AG04449 (cell line): ENCODE measurements at regions not wholly inside any gene's neighbourhood (a gene's known extent, or its start where the extent isn't known, plus 50 kb on each side); places are given as distances from the start of the nearest gene placed in this dataset.

Experiments used
- CTCF ChIA-PET: fragments of 350-600 bp; formaldehyde crosslinking; extraction: SDS; loops from one replicate; lab custom pipeline; 2021; ENCODE audit warnings: antibody characterized with exemption; lab: Yijun Ruan, JAX
- POLR2A ChIA-PET: fragments of 400-600, 350-600 bp; formaldehyde crosslinking; extraction: SDS; loops from one replicate; lab custom pipeline; 2020; ENCODE audit warnings: antibody characterized with exemption, inconsistent platforms; lab: Yijun Ruan, JAX
- DNase-seq: peaks from one replicate; pipeline ENCODE4 v3.0.0-alpha.2; 2010; ENCODE audit warnings: low read depth, low spot score
- H3K4me3 ChIP-seq: 2 replicates; pipeline ENCODE4 v1.5.1; 2011; ENCODE audit warnings: low read depth, mild to moderate bottlenecking, control low read depth, low read length
- TF ChIP-seq, protein P1 (sequence below): IDR thresholded peaks from one replicate; pipeline ENCODE4 v1.5.1; 2011; ENCODE audit warnings: mild to moderate bottlenecking, moderate library complexity, low read length, control low read depth, inconsistent platforms; ENCODE audit not compliant: insufficient read depth; ENCODE audit errors: missing control alignments

DNA sequence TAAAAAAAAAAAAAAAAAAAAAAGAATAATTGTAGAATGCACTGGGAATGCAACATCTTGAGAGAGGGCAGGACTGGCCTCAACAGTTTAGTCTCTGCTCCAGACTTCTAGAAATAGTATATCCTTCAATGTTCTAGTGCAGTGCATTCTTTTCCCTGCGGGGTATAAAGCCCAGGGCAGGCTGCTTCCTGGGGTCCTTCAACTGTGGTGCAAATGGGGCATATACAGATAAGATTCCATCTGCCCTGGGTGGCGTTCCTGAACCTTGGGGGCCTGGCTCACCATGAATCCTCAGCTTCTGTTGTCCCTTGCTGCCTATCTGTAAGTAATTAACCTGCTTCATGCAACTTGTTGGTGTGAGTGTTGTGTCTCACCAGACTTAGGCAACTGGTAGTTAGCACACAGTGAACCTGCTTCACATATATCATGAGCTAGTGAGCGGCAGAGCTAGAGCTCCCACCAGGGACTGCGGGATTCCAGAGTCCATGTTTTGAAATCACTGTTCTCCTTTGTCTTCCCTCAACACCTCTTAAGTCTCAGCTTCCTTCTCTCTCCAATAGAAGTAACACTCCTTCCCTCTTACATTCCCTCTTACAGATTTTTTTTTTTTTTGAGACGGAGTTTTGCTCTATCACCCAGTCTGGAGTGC lies 177.6 kb downstream of the SUDS3 start:
- DNase-seq = no peak
- no peak overlapping the region for H3K4me3 ChIP-seq
- TF ChIP-seq, protein P1, sequence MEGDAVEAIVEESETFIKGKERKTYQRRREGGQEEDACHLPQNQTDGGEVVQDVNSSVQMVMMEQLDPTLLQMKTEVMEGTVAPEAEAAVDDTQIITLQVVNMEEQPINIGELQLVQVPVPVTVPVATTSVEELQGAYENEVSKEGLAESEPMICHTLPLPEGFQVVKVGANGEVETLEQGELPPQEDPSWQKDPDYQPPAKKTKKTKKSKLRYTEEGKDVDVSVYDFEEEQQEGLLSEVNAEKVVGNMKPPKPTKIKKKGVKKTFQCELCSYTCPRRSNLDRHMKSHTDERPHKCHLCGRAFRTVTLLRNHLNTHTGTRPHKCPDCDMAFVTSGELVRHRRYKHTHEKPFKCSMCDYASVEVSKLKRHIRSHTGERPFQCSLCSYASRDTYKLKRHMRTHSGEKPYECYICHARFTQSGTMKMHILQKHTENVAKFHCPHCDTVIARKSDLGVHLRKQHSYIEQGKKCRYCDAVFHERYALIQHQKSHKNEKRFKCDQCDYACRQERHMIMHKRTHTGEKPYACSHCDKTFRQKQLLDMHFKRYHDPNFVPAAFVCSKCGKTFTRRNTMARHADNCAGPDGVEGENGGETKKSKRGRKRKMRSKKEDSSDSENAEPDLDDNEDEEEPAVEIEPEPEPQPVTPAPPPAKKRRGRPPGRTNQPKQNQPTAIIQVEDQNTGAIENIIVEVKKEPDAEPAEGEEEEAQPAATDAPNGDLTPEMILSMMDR = no peak
- ChIA-PET CTCF (no interaction called here), POLR2A (no interaction called here)

DNA sequence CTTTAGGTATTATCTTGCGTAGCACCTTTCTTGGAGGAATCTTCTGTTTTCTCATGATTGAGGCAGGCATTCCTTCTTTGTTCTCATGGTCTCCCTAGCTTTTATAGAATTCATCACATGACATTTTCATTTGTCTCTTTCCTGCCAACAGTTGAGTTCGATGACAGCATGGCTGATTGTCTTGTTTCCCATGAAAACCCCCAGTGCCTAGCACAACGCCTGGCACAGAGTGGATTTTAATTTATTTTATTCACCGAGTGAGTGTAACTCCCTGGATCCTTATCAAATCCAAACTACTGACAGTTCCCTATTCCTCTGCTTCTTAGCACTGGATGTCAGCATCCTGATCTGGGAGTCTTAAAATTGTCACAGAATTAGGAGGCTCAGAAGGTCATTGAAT lies 182.6 kb downstream of the SUDS3 start:
- CTCF ChIA-PET = no interaction called here
- DNase-seq = no peak
- POLR2A ChIA-PET = no interaction called here
- TF ChIP-seq, protein P1 = no peak
- H3K4me3 ChIP-seq = no peak overlapping the region

DNA sequence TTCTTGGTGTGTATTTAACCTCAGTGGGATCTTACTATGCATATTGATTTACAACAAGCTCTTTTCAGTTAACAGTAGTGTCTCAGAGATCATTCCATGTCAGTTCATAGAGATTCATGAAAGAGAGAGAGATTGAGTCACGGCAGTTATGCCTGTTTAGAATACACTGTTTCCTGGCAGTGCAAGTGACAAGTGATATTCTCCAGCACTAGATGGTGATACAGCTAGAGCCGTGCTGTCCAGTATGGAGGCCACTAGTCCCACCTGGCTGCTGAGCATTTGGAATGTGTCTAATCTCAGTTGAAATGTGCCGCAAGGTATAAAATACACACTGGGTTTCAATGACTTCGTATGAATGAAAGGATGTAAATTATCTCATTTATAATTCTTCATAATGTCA lies 184.4 kb downstream of the SUDS3 start:
- POLR2A ChIA-PET = no interaction called here

DNA sequence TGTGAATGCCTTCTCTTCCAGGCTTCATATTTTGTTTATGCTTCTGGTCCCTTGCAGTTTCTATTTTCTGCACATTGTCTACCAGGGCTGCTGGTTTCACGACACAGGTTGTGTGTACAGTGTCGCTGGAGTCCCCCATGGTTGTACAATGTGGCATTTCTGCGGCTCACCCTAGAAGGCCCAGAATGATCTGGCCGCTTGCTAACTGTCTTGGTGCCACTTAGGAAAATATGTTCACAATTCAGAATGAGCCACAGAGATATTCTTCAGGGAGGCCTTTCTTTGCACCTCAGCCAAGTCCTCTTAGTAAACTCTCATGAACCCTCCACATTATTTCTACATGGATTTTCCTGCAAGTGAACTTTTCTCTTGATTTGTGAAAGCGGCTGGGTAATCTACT lies 195.4 kb downstream of the SUDS3 start:
- no peak overlapping the region for H3K4me3 ChIP-seq
- TF ChIP-seq, protein P1 = no peak
- CTCF ChIA-PET = no interaction called here
- DNase-seq = no peak
- POLR2A ChIA-PET = no interaction called here

More for the DNA sequence above, 184.4 kb downstream of the SUDS3 start:
- DNase-seq = no peak
- no peak overlapping the region for H3K4me3 ChIP-seq
- CTCF ChIA-PET = no interaction called here
- TF ChIP-seq, protein P1 = no peak

DNA sequence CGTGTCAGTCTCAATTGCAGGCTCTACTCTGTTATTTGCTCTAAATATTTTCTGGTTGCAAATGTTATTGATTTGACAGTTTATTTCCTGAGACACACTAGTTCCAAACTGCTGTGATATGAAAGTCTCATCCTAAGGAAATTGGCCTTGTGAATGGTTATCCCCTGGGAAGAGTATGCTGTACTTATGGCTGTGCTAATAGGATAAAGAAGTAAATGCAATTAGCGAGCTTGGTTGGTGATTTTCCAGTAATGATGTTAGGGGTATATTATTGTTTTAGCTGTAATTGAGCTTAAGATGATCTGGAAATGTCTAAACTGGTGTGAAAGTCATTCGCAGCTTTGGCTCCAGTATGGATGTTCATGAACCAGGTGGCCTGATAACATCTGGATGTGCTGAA lies 197.9 kb downstream of the SUDS3 start:
- no peak for DNase-seq
- TF ChIP-seq, protein P1 = no peak
- no peak overlapping the region for H3K4me3 ChIP-seq
- ChIA-PET POLR2A (no interaction called here), CTCF (no interaction called here)

DNA sequence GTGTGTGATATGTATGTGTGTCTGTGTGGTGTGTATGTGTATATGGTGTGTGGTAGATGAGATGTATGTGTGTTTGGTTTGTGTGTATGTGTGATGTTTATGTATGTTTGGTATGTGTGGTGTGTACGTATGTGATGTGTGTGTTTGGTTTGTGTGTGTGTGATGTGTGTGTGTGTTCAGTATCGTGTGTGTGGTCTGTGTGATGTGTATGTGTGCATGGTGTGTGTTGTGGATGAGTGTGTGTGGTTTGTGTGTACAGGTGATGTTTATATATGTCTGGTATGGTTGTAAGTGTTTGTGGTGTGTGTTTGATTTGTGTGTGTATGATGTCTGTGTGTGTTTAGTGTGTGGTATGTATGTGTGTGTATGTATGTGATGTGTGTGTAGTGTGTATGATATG lies 199.4 kb downstream of the SUDS3 start:
- no peak for DNase-seq
- H3K4me3 ChIP-seq = no peak overlapping the region
- CTCF ChIA-PET = no interaction called here
- POLR2A ChIA-PET = no interaction called here
- TF ChIP-seq, protein P1 = no peak
